ENCODE measurements at regions not wholly inside any gene's neighbourhood (a gene's known extent, or its start where the extent isn't known, plus 50 kb on each side); places are given as distances from the start of the nearest gene placed in this dataset.
"Not testable (repeated sequence)": the region's sequence is repeated elsewhere in the genome, so short reads cannot be mapped to it uniquely, and the experiment has no call there.

GRCh38 chr21:9795291-9795690 is 726.1 kb upstream of the TPTE start:
- TF ChIP-seq CTCF (IDR thresholded peaks at IDR 0.05); ZFX (IDR thresholded peaks at IDR 0.05; ENCODE audit: borderline replicate concordance): not testable (repeated sequence)
